ENCODE measurements at regions not wholly inside any gene's neighbourhood (a gene's known extent, or its start where the extent isn't known, plus 50 kb on each side); places are given as distances from the start of the nearest gene placed in this dataset.

- Histone ChIP-seq H3K4me1 (peaks cover 0 to 5% (median 0%) of the 10 kb centered on the region in 4 donors), H3K36me3 (peaks cover 0 to 5% (median 0%) of the 10 kb centered on the region in 4 donors), H3K9me3 (no peaks in the 10 kb centered on the region), H3K27ac (replicated peaks in 1 of 4) (peak overlapping the region in 1 of 4 donors; percentile 12), H3K27me3 (no peaks in the 10 kb centered on the region), H3K4me3 (no peak overlapping the region)
- DNase-seq (ENCODE audit: extremely low spot score), result no peak
- no peak for TF ChIP-seq CTCF (IDR thresholded peaks at IDR 0.05)
- no peak for TF ChIP-seq POLR2AphosphoS5 (IDR thresholded peaks at IDR 0.05)
- no peak for TF ChIP-seq EP300 (IDR thresholded peaks at IDR 0.05)
- no peak for TF ChIP-seq POLR2A (IDR thresholded peaks at IDR 0.05; ENCODE audit: low read depth)
- intact Hi-C loops (cut with DNase I), result no loop called here
- 80% methylated on average over 11 of the region's 11 CpGs for WGBS
These were observed 172.5 kb upstream of the FOXN3 start for GRCh38 chr14:89589400-89590118.

- H3K27ac ChIP-seq (replicated peaks in 1 of 4), result no peak overlapping the region
- 37% methylated on average over 1 of the region's 1 CpG for WGBS
These were observed 171.8 kb upstream of the FOXN3 start for GRCh38 chr14:89588840-89589296.

GRCh38 chr14:89588016-89588415 lies 171.0 kb upstream of the FOXN3 start:
- H3K27ac ChIP-seq (replicated peaks in 1 of 4), result no peak overlapping the region
- H3K4me3 ChIP-seq, result no peak overlapping the region
- H3K9me3 ChIP-seq, result no peaks in the 10 kb centered on the region
- 70% methylated on average over 5 of the region's 5 CpGs for WGBS
- peaks cover 0 to 5% (median 0%) of the 10 kb centered on the region in 4 donors for H3K4me1 ChIP-seq
- TF ChIP-seq POLR2A (IDR thresholded peaks at IDR 0.05; ENCODE audit: low read depth), result no peak
- TF ChIP-seq EP300 (IDR thresholded peaks at IDR 0.05), result no peak
- TF ChIP-seq POLR2AphosphoS5 (IDR thresholded peaks at IDR 0.05), result no peak
- TF ChIP-seq CTCF (IDR thresholded peaks at IDR 0.05), result no peak
- H3K36me3 ChIP-seq, result no peaks in the 10 kb centered on the region
- no peak for DNase-seq (ENCODE audit: extremely low spot score)
- H3K27me3 ChIP-seq, result no peaks in the 10 kb centered on the region
- intact Hi-C loops (cut with DNase I), result no loop called here

More at GRCh38 chr14:89588840-89589296, 171.8 kb upstream of the FOXN3 start:
- no peaks in the 10 kb centered on the region for H3K36me3 ChIP-seq
- no peak for TF ChIP-seq POLR2AphosphoS5 (IDR thresholded peaks at IDR 0.05)
- TF ChIP-seq CTCF (IDR thresholded peaks at IDR 0.05), result no peak
- no peak for TF ChIP-seq EP300 (IDR thresholded peaks at IDR 0.05)
- no peak overlapping the region for H3K4me3 ChIP-seq
- H3K4me1 ChIP-seq, result peaks cover 0 to 5% (median 0%) of the 10 kb centered on the region in 4 donors
- no peaks in the 10 kb centered on the region for H3K9me3 ChIP-seq
- intact Hi-C loops (cut with DNase I), result no loop called here
- no peak for DNase-seq (ENCODE audit: extremely low spot score)
- no peaks in the 10 kb centered on the region for H3K27me3 ChIP-seq

GRCh38 chr14:89587136-89587420 lies 170.0 kb upstream of the FOXN3 start:
- TF ChIP-seq POLR2AphosphoS5 (IDR thresholded peaks at IDR 0.05), result no peak
- TF ChIP-seq POLR2A (IDR thresholded peaks at IDR 0.05; ENCODE audit: low read depth), result no peak
- no peak for TF ChIP-seq CTCF (IDR thresholded peaks at IDR 0.05)
- intact Hi-C loops (cut with DNase I), result no loop called here
- peaks cover 0 to 5% (median 0%) of the 10 kb centered on the region in 4 donors for H3K4me1 ChIP-seq
- H3K36me3 ChIP-seq, result no peaks in the 10 kb centered on the region
- DNase-seq (ENCODE audit: extremely low spot score), result no peak
- H3K27me3 ChIP-seq, result no peaks in the 10 kb centered on the region
- no peak overlapping the region for H3K27ac ChIP-seq (replicated peaks in 1 of 4)
- no peak overlapping the region for H3K4me3 ChIP-seq
- H3K9me3 ChIP-seq, result no peaks in the 10 kb centered on the region
- WGBS, result 96% methylated on average over 5 of the region's 5 CpGs

Measured in esophagus muscularis mucosa (tissue), 4 donors.